Glutamatergic neuron (in vitro differentiated cells): ENCODE measurements at regions not wholly inside any gene's neighbourhood (a gene's known extent, or its start where the extent isn't known, plus 50 kb on each side); places are given as distances from the start of the nearest gene placed in this dataset.

Experiments used
- DNase-seq: peaks from one replicate; pipeline ENCODE4 v3.0.0; 2022
- H3K27ac Mint-ChIP-seq: one replicate; pipeline ENCODE4 v1.8.0; 2020; ENCODE audit warnings: mild to moderate bottlenecking, mixed read lengths, inconsistent platforms; ENCODE audit not compliant: unreplicated experiment
- H3K27me3 Mint-ChIP-seq: one replicate; pipeline ENCODE4 v1.8.0; 2020; ENCODE audit warnings: mild to moderate bottlenecking, moderate library complexity, mixed read lengths, inconsistent platforms; ENCODE audit not compliant: unreplicated experiment
- H3K36me3 Mint-ChIP-seq: one replicate; pipeline ENCODE4 v1.8.0; 2020; ENCODE audit warnings: mild to moderate bottlenecking, mixed read lengths, inconsistent platforms; ENCODE audit not compliant: unreplicated experiment
- H3K4me1 Mint-ChIP-seq: one replicate; pipeline ENCODE4 v1.8.0; 2020; ENCODE audit warnings: mild to moderate bottlenecking, low read depth, mixed read lengths, inconsistent platforms; ENCODE audit not compliant: unreplicated experiment
- H3K4me3 Mint-ChIP-seq: one replicate; pipeline ENCODE4 v1.8.0; 2020; ENCODE audit warnings: mild to moderate bottlenecking, mixed read lengths, inconsistent platforms; ENCODE audit not compliant: unreplicated experiment
- H3K9me3 Mint-ChIP-seq: one replicate; pipeline ENCODE4 v1.8.0; 2020; ENCODE audit warnings: mild to moderate bottlenecking, moderate library complexity, mixed read lengths, inconsistent platforms; ENCODE audit not compliant: unreplicated experiment
- TF ChIP-seq, protein P1 (sequence below): fragments of 200-600 bp; sonication (generic); IDR thresholded peaks from one replicate; pipeline ENCODE4 v1.5.0; 2021; ENCODE audit not compliant: partially characterized antibody, unreplicated experiment

DNA sequence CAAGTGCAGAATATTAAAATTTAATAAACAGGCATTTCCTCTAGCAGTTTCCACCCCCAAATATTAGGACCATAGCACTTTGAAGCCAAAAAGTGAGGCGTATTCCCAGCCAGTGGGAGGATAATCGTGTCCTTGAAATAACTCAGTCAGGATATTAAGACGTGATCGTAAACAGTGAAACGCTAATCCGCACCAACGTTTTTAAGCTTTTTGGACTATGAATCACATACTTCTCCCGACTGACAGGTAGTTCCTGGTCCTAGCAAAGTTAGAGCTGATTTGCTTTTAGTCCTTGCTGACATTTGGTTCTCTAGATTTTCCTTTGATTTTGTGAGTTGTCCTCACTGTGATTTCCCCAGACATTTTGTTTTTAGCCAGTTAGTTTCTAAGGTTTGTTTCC, 197.1 kb upstream of the ARHGAP20 start:
- Mint-ChIP-seq H3K9me3 (no peaks in the 10 kb centered on the region), H3K27ac (no peak overlapping the region), H3K4me1 (no peaks in the 10 kb centered on the region), H3K27me3 (no peaks in the 10 kb centered on the region), H3K4me3 (no peak overlapping the region), H3K36me3 (no peaks in the 10 kb centered on the region)
- DNase-seq = no peak
- TF ChIP-seq, protein P1, sequence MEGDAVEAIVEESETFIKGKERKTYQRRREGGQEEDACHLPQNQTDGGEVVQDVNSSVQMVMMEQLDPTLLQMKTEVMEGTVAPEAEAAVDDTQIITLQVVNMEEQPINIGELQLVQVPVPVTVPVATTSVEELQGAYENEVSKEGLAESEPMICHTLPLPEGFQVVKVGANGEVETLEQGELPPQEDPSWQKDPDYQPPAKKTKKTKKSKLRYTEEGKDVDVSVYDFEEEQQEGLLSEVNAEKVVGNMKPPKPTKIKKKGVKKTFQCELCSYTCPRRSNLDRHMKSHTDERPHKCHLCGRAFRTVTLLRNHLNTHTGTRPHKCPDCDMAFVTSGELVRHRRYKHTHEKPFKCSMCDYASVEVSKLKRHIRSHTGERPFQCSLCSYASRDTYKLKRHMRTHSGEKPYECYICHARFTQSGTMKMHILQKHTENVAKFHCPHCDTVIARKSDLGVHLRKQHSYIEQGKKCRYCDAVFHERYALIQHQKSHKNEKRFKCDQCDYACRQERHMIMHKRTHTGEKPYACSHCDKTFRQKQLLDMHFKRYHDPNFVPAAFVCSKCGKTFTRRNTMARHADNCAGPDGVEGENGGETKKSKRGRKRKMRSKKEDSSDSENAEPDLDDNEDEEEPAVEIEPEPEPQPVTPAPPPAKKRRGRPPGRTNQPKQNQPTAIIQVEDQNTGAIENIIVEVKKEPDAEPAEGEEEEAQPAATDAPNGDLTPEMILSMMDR = no peak

DNA sequence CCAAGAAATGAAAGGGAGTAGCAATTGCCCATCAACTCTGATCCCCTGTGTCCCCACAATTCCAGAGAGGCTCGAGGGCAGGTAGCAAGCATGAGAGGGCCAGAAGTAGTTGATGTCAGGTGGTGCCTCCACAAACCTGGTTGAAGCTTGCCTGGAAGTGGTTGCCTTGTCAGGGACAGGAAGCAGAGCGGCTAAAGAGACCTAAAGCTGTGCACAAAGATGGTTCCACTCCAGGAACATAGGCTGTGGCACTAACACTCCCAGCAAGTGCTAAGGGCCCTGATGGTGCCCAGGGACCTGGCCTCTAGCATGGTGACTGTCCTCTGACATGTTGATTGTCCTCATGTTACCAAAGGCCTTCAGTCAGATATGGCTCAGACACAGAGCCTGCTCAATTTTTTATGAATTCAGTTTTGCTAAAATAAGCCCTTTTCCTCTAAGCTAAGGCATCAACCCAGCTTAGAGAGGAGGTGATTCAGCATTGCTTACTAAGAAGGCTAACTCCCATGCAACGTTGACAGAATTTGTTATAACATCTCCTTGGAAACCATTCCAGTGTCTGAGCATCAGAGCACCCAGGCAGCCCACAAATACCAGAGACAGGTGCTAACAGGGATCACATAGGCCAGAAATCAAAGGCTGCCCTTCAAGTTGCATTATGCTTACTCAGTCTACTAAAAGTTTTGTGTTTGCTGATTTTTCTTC, 196.3 kb upstream of the ARHGAP20 start:
- H3K9me3 Mint-ChIP-seq = no peaks in the 10 kb centered on the region
- no peaks in the 10 kb centered on the region for H3K36me3 Mint-ChIP-seq
- TF ChIP-seq, protein P1 = no peak
- no peaks in the 10 kb centered on the region for H3K27me3 Mint-ChIP-seq
- no peak for DNase-seq
- no peak overlapping the region for H3K27ac Mint-ChIP-seq
- no peaks in the 10 kb centered on the region for H3K4me1 Mint-ChIP-seq
- no peak overlapping the region for H3K4me3 Mint-ChIP-seq

DNA sequence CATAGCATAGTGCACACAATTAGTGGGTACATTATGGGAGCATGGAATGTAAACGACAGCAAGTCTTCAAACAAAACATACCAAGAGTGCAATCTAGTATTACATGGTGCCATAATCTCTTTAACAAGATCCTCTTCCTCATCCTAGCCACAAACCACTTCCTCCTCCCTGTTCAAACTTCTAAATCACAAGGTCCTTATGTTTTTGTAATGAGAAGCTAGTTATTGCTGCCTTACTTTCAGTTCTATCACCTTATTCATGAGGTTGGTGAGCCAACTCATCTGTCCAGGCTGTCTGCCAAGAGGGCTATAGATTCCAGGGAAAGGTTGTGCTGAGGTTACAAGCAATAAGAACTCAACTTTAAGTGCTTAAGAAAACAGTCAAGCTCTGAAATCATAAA, 195.4 kb upstream of the ARHGAP20 start:
- H3K27me3 Mint-ChIP-seq = no peaks in the 10 kb centered on the region
- no peak overlapping the region for H3K4me3 Mint-ChIP-seq
- TF ChIP-seq, protein P1 = no peak
- H3K27ac Mint-ChIP-seq = no peak overlapping the region
- DNase-seq = no peak
- H3K9me3 Mint-ChIP-seq = no peaks in the 10 kb centered on the region
- no peaks in the 10 kb centered on the region for H3K4me1 Mint-ChIP-seq
- H3K36me3 Mint-ChIP-seq = no peaks in the 10 kb centered on the region

DNA sequence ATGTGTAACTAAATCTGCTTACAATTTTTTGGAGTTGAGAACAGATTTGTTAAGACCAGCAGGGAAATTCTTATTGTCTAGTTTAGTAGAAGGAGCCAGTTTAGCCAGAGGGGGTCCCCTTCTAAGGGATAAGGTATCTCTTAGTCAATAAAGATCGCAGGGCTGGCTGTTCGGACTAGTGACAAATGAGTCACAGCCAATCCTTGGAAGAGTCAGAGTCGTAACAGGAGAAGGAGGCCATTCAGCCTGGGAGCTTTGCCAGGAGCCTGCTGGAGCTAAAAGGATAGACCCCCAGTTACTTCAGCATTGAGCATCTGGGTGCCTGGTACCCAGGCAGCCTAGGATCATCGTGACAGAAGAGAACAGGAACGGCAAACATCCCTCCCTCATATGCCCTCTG, 191.6 kb upstream of the ARHGAP20 start:
- TF ChIP-seq, protein P1 = no peak
- H3K27ac Mint-ChIP-seq = no peak overlapping the region
- no peaks in the 10 kb centered on the region for H3K9me3 Mint-ChIP-seq
- H3K27me3 Mint-ChIP-seq = no peaks in the 10 kb centered on the region
- H3K4me3 Mint-ChIP-seq = no peak overlapping the region
- H3K36me3 Mint-ChIP-seq = no peaks in the 10 kb centered on the region
- DNase-seq = no peak
- no peaks in the 10 kb centered on the region for H3K4me1 Mint-ChIP-seq

DNA sequence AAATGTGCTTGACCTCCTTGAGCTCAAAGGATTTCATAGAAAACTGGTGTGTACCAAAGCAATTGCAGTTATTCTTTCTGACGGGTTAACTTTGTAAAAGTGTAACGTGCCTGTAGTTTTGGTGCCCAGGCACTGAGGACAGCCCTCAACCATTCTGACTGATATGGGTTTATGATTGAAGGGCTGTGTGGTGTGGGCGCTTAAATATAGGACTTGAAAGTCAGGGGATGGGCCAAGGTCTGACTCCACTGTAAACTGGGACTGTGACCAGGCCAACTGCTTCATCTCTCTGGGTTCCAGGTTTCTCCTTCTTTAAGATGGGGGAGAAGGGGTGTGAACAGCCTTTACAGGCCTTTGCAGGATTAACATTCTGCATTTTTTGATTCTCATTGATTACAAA, 191.1 kb upstream of the ARHGAP20 start:
- H3K9me3 Mint-ChIP-seq = no peaks in the 10 kb centered on the region
- no peaks in the 10 kb centered on the region for H3K36me3 Mint-ChIP-seq
- H3K27me3 Mint-ChIP-seq = no peaks in the 10 kb centered on the region
- DNase-seq = no peak
- H3K4me3 Mint-ChIP-seq = no peak overlapping the region
- H3K27ac Mint-ChIP-seq = no peak overlapping the region
- TF ChIP-seq, protein P1 = no peak
- H3K4me1 Mint-ChIP-seq = no peaks in the 10 kb centered on the region
